Loucy (cell line): ENCODE measurements at regions not wholly inside any gene's neighbourhood (a gene's known extent, or its start where the extent isn't known, plus 50 kb on each side); places are given as distances from the start of the nearest gene placed in this dataset.

Experiments used
- EZH2phosphoT487 ChIP-seq: fragments of 200-600 bp; IDR thresholded peaks from 2 replicates; pipeline ENCODE4 v1.6.1; 2018; ENCODE audit warnings: antibody characterized with exemption, mild to moderate bottlenecking, moderate library complexity, borderline replicate concordance
- TF ChIP-seq, protein P1 (sequence below): fragments of 200-600 bp; sonication (generic); conservative IDR thresholded peaks from 2 replicates; pipeline ENCODE4 v1.5.1; 2014; ENCODE audit warnings: mild to moderate bottlenecking, antibody characterized with exemption, low read length

- TF ChIP-seq, protein P1, sequence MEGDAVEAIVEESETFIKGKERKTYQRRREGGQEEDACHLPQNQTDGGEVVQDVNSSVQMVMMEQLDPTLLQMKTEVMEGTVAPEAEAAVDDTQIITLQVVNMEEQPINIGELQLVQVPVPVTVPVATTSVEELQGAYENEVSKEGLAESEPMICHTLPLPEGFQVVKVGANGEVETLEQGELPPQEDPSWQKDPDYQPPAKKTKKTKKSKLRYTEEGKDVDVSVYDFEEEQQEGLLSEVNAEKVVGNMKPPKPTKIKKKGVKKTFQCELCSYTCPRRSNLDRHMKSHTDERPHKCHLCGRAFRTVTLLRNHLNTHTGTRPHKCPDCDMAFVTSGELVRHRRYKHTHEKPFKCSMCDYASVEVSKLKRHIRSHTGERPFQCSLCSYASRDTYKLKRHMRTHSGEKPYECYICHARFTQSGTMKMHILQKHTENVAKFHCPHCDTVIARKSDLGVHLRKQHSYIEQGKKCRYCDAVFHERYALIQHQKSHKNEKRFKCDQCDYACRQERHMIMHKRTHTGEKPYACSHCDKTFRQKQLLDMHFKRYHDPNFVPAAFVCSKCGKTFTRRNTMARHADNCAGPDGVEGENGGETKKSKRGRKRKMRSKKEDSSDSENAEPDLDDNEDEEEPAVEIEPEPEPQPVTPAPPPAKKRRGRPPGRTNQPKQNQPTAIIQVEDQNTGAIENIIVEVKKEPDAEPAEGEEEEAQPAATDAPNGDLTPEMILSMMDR, result no peak
- no peak for TF ChIP-seq EZH2phosphoT487
These were observed 82.3 kb downstream of the RASSF10 start for GRCh38 chr11:13091373-13091772.
